Mucosa of descending colon (tissue), 3 donors: ENCODE measurements at regions not wholly inside any gene's neighbourhood (a gene's known extent, or its start where the extent isn't known, plus 50 kb on each side); places are given as distances from the start of the nearest gene placed in this dataset.

Experiments
- ATAC-seq: fragments of 200-7000 bp; cut with Tn5 transposase; one replicate; pipeline ENCODE4 v1.9.1; 2020; ENCODE audit warnings: mild to moderate bottlenecking, moderate library complexity
- DNase-seq, 3 donors: peaks; one replicate each; pipeline ENCODE4 v3.0.0-alpha.2; 2020
- H3K36me3 ChIP-seq: fragments of 200-600 bp; one replicate; pipeline ENCODE4 v1.8.0; 2021; ENCODE audit warnings: low read depth, mild to moderate bottlenecking
- H3K4me1 ChIP-seq: fragments of 200-600 bp; one replicate; pipeline ENCODE4 v1.8.0; 2021; ENCODE audit warnings: low read depth, mild to moderate bottlenecking
- H3K4me3 ChIP-seq: fragments of 200-600 bp; one replicate; pipeline ENCODE4 v1.8.0; 2021; ENCODE audit warnings: mild to moderate bottlenecking
- H3K9me3 ChIP-seq: fragments of 200-600 bp; one replicate; pipeline ENCODE4 v1.8.0; 2021; ENCODE audit warnings: mild to moderate bottlenecking
- CTCF ChIP-seq: fragments of 200-600 bp; IDR thresholded peaks from one replicate; pipeline ENCODE4 v1.8.0; 2022; ENCODE audit warnings: antibody characterized with exemption, mild to moderate bottlenecking
- intact Hi-C, 2 donors: fragments of 100-400 bp; cut with DNase I in 1 of 2; cut with micrococcal nuclease in 1 of 2; formaldehyde crosslinking; loops; one replicate each; pipeline versions ENCODE4 v1.11.0 to v1.11.1; 2022; cut with DNase I, micrococcal nuclease
- donor health status: DM: no; HTN: no; CAD: no; lungs with moderate emphysema.
- donor health status: DM: no; HTN: no; CAD: no.
- donor health status: DM: no; HTN: yes; CAD: no.

- no peaks in the 10 kb centered on the region for H3K36me3 ChIP-seq
- H3K4me1 ChIP-seq = no peaks in the 10 kb centered on the region
- no peaks in the 10 kb centered on the region for H3K9me3 ChIP-seq
- intact Hi-C loops = no loop called here
- DNase-seq (no peak), ATAC-seq (no peak)
- H3K4me3 ChIP-seq = no peak overlapping the region
- no peak for TF ChIP-seq CTCF
These were observed 414.5 kb downstream of the ADGRL2 start for GRCh38 chr1:82215056-82215852.

GRCh38 chr1:82214606-82215005 is 413.9 kb downstream of the ADGRL2 start:
- H3K4me3 ChIP-seq = no peak overlapping the region
- no peaks in the 10 kb centered on the region for H3K4me1 ChIP-seq
- no peak for DNase-seq
- TF ChIP-seq CTCF = no peak
- intact Hi-C loops = no loop called here
- no peaks in the 10 kb centered on the region for H3K9me3 ChIP-seq
- H3K36me3 ChIP-seq = no peaks in the 10 kb centered on the region
- ATAC-seq = no peak

- Histone ChIP-seq H3K4me3 (no peak overlapping the region), H3K36me3 (no peaks in the 10 kb centered on the region), H3K4me1 (no peaks in the 10 kb centered on the region), H3K9me3 (no peaks in the 10 kb centered on the region)
- ATAC-seq (no peak), DNase-seq (no peak)
- intact Hi-C loops = no loop called here
- TF ChIP-seq CTCF = no peak
These were observed 396.9 kb downstream of the ADGRL2 start for GRCh38 chr1:82197606-82198005.

GRCh38 chr1:82195245-82195644 is 394.5 kb downstream of the ADGRL2 start:
- Histone ChIP-seq H3K4me1 (no peaks in the 10 kb centered on the region), H3K36me3 (no peaks in the 10 kb centered on the region), H3K4me3 (no peak overlapping the region), H3K9me3 (no peaks in the 10 kb centered on the region)
- no peak for DNase-seq
- intact Hi-C loops = no loop called here
- no peak for ATAC-seq
- TF ChIP-seq CTCF = no peak

- no peaks in the 10 kb centered on the region for H3K9me3 ChIP-seq
- DNase-seq (no peak), ATAC-seq (no peak)
- H3K4me1 ChIP-seq = no peaks in the 10 kb centered on the region
- H3K36me3 ChIP-seq = no peaks in the 10 kb centered on the region
- intact Hi-C loops = no loop called here
- no peak for TF ChIP-seq CTCF
- H3K4me3 ChIP-seq = no peak overlapping the region
These were observed 384.4 kb downstream of the ADGRL2 start for GRCh38 chr1:82185084-82185483.
